ENCODE measurements at regions not wholly inside any gene's neighbourhood (a gene's known extent, or its start where the extent isn't known, plus 50 kb on each side); places are given as distances from the start of the nearest gene placed in this dataset.

DNA sequence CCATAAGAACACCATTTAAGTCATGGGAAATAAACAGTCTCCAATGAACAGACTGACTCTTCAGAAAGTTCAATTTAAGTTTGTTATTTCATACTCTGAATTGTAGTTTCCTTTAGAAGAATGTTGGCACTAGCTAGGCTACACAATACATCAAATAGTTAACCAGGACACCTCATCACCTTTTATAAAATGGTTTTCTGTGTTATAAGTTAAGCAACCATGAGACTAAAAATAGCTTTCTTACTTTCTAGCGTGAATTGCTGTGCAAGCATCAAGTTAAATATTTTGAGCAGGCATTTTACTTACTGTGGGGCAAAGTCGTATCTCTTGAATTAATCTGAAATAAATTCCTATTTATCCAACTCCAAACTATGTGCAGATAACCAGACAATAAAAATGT, 1092.6 kb upstream of the SLC39A10 start:
- H3K4me3 ChIP-seq (ENCODE audit: low read depth, low read length, poor library complexity, severe bottlenecking), result no peak overlapping the region
- CTCF ChIA-PET, result no interaction called here
- intact Hi-C loops (cut with micrococcal nuclease; ENCODE audit: unreplicated experiment), result no loop called here

DNA sequence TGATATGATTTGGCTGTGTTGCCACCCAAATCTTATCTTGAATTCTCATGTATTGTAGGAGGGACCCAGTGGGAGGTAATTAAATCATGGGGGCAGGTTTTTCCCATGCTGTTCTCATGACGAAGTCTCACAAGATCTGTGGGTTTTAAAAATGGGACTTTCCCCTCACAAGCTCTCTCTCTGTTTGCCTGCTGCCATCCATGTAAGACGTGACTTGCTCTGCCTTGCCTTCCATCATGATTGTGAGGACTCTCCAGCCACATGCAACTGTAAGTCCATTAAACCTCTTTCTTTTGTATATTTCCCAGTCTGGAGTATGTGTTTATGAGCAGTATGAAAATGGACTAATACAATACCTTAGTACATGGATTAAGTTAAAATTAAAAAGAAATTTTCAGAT, 1094.7 kb upstream of the SLC39A10 start:
- no peaks in the 10 kb centered on the region for H3K27me3 ChIP-seq (replicated peaks; ENCODE audit: insufficient read depth, low read depth, low read length, poor library complexity)
- DNase-seq (ENCODE audit: low spot score), result no peak
- no peaks in the 10 kb centered on the region for H3K4me1 ChIP-seq (ENCODE audit: insufficient read depth, low read length, poor library complexity, severe bottlenecking)
- no peak overlapping the region for H3K4me3 ChIP-seq (ENCODE audit: low read depth, low read length, poor library complexity, severe bottlenecking)
- BruUV-seq (replicated peaks), result no TSS peak
- H3K27ac ChIP-seq (ENCODE audit: low read depth, low read length, poor library complexity, severe bottlenecking), result no peak overlapping the region
- TF ChIP-seq, protein P1, sequence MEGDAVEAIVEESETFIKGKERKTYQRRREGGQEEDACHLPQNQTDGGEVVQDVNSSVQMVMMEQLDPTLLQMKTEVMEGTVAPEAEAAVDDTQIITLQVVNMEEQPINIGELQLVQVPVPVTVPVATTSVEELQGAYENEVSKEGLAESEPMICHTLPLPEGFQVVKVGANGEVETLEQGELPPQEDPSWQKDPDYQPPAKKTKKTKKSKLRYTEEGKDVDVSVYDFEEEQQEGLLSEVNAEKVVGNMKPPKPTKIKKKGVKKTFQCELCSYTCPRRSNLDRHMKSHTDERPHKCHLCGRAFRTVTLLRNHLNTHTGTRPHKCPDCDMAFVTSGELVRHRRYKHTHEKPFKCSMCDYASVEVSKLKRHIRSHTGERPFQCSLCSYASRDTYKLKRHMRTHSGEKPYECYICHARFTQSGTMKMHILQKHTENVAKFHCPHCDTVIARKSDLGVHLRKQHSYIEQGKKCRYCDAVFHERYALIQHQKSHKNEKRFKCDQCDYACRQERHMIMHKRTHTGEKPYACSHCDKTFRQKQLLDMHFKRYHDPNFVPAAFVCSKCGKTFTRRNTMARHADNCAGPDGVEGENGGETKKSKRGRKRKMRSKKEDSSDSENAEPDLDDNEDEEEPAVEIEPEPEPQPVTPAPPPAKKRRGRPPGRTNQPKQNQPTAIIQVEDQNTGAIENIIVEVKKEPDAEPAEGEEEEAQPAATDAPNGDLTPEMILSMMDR (conservative IDR thresholded peaks at IDR 0.05; ENCODE audit: low read depth, low read length), result no peak
- TF ChIP-seq EZH2 (IDR thresholded peaks at IDR 0.05; ENCODE audit: borderline replicate concordance, low read depth, low read length, poor library complexity, severe bottlenecking), result no peak
- ChIA-PET POLR2A (ENCODE audit: low non-redundant PET) (no interaction called here), CTCF (no interaction called here)
- no peaks in the 10 kb centered on the region for H3K36me3 ChIP-seq (ENCODE audit: insufficient read depth, low read length, poor library complexity, severe bottlenecking)
- intact Hi-C loops (cut with micrococcal nuclease; ENCODE audit: unreplicated experiment), result no loop called here
- no peaks in the 10 kb centered on the region for H3K9me3 ChIP-seq (ENCODE audit: low read depth, low read length, poor library complexity, severe bottlenecking)

More for the DNA sequence above, 1092.6 kb upstream of the SLC39A10 start:
- no peaks in the 10 kb centered on the region for H3K36me3 ChIP-seq (ENCODE audit: insufficient read depth, low read length, poor library complexity, severe bottlenecking)
- no peaks in the 10 kb centered on the region for H3K9me3 ChIP-seq (ENCODE audit: low read depth, low read length, poor library complexity, severe bottlenecking)
- no peak for DNase-seq (ENCODE audit: low spot score)
- H3K27ac ChIP-seq (ENCODE audit: low read depth, low read length, poor library complexity, severe bottlenecking), result no peak overlapping the region
- no peaks in the 10 kb centered on the region for H3K4me1 ChIP-seq (ENCODE audit: insufficient read depth, low read length, poor library complexity, severe bottlenecking)
- no TSS peak for BruUV-seq (replicated peaks)
- H3K27me3 ChIP-seq (replicated peaks; ENCODE audit: insufficient read depth, low read depth, low read length, poor library complexity), result no peaks in the 10 kb centered on the region
- TF ChIP-seq, protein P1 (conservative IDR thresholded peaks at IDR 0.05; ENCODE audit: low read depth, low read length), result no peak
- no peak for TF ChIP-seq EZH2 (IDR thresholded peaks at IDR 0.05; ENCODE audit: borderline replicate concordance, low read depth, low read length, poor library complexity, severe bottlenecking)
- POLR2A ChIA-PET (ENCODE audit: low non-redundant PET), result no interaction called here

DNA sequence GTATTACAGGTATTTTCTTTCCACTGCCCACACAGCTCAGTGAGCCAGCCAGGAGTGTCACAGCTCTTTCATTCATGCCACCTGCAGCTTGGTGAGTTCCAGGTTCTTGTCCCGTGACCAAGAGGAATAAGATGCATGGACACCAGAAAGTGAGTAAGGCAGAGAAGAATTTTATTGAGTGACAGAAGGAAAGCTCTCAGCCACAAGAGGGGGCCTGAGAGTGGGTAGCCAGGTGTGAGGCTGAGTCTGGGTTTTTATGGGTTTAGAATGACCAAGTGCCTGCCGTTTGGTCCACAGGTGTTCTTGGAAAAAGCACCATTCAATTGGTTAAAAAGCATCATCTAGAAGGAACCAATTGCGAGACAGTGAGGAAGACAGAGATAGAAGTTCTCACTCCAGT, 1097.1 kb upstream of the SLC39A10 start:
- intact Hi-C loops (cut with micrococcal nuclease; ENCODE audit: unreplicated experiment), result no loop called here
- POLR2A ChIA-PET (ENCODE audit: low non-redundant PET), result no interaction called here
- CTCF ChIA-PET, result no interaction called here
- Histone ChIP-seq H3K36me3 (ENCODE audit: insufficient read depth, low read length, poor library complexity, severe bottlenecking) (no peaks in the 10 kb centered on the region), H3K27ac (ENCODE audit: low read depth, low read length, poor library complexity, severe bottlenecking) (no peak overlapping the region), H3K9me3 (ENCODE audit: low read depth, low read length, poor library complexity, severe bottlenecking) (no peaks in the 10 kb centered on the region), H3K27me3 (replicated peaks; ENCODE audit: insufficient read depth, low read depth, low read length, poor library complexity) (no peaks in the 10 kb centered on the region), H3K4me1 (ENCODE audit: insufficient read depth, low read length, poor library complexity, severe bottlenecking) (no peaks in the 10 kb centered on the region), H3K4me3 (ENCODE audit: low read depth, low read length, poor library complexity, severe bottlenecking) (no peak overlapping the region)
- no TSS peak for BruUV-seq (replicated peaks)
- TF ChIP-seq EZH2 (IDR thresholded peaks at IDR 0.05; ENCODE audit: borderline replicate concordance, low read depth, low read length, poor library complexity, severe bottlenecking), result no peak
- TF ChIP-seq, protein P1 (conservative IDR thresholded peaks at IDR 0.05; ENCODE audit: low read depth, low read length), result no peak
- no peak for DNase-seq (ENCODE audit: low spot score)
